ENCODE measurements at regions not wholly inside any gene's neighbourhood (a gene's known extent, or its start where the extent isn't known, plus 50 kb on each side); places are given as distances from the start of the nearest gene placed in this dataset.
A peak's percentile ranks its signal among the peaks of the same experiment; 100 is the strongest.

- intact Hi-C loops (cut with DNase I) = loop anchor here in 1 of 10 donors (10.0 kb wide), 1 partner anchor 136 kb away; no protein-coding TSS in a partner anchor
- TF ChIP-seq, protein P1, sequence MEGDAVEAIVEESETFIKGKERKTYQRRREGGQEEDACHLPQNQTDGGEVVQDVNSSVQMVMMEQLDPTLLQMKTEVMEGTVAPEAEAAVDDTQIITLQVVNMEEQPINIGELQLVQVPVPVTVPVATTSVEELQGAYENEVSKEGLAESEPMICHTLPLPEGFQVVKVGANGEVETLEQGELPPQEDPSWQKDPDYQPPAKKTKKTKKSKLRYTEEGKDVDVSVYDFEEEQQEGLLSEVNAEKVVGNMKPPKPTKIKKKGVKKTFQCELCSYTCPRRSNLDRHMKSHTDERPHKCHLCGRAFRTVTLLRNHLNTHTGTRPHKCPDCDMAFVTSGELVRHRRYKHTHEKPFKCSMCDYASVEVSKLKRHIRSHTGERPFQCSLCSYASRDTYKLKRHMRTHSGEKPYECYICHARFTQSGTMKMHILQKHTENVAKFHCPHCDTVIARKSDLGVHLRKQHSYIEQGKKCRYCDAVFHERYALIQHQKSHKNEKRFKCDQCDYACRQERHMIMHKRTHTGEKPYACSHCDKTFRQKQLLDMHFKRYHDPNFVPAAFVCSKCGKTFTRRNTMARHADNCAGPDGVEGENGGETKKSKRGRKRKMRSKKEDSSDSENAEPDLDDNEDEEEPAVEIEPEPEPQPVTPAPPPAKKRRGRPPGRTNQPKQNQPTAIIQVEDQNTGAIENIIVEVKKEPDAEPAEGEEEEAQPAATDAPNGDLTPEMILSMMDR (IDR thresholded peaks at IDR 0.05) = no peak
- H3K9me3 ChIP-seq = peaks cover 0 to 10% (median 0%) of the 10 kb centered on the region in 11 donors
- H3K27me3 ChIP-seq = no peaks in the 10 kb centered on the region
- no peak overlapping the region for H3K4me3 ChIP-seq
- no peak overlapping the region for H3K27ac ChIP-seq
- 73 to 76% methylated on average over 9 of the region's 9 CpGs for WGBS, 2 donors
- H3K4me1 ChIP-seq = no peaks in the 10 kb centered on the region
- no peak for ATAC-seq
- no peaks in the 10 kb centered on the region for H3K36me3 ChIP-seq
- DNase-seq = no peak
Observed at GRCh38 chr6:84560436-84561390, 203.7 kb downstream of the TBX18 start.

GRCh38 chr6:84556541-84557335, 207.7 kb downstream of the TBX18 start:
- TF ChIP-seq, protein P1 (IDR thresholded peaks at IDR 0.05) = no peak

DNA sequence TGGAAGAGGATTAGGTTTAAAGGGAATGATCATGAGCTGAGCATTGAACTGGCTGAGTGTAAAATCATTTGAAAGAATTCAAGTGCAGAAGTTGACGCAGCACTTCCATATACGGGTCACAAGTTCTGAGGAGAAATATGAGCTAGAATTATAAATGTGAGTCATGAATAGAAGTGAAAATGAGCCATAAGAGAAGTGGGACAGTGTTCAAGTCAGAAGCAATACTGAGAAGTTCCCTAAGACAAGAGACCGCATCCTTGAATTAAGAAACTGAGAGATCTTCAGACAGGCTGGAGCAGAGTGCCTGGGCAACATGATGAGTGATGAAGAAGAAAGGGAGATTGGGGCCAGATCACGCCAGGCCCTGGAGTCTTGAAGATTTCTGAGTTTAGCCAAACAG, 209.7 kb downstream of the TBX18 start:
- intact Hi-C loops (cut with DNase I) = no loop called here
- H3K27me3 ChIP-seq = no peaks in the 10 kb centered on the region
- H3K36me3 ChIP-seq = no peaks in the 10 kb centered on the region
- no peaks in the 10 kb centered on the region for H3K4me1 ChIP-seq
- H3K27ac ChIP-seq = no peak overlapping the region
- TF ChIP-seq, protein P1 (IDR thresholded peaks at IDR 0.05) = no peak
- H3K4me3 ChIP-seq = no peak overlapping the region
- peaks cover 0 to 2% (median 0%) of the 10 kb centered on the region in 11 donors for H3K9me3 ChIP-seq
- DNase-seq = no peak
- ATAC-seq = no peak
- WGBS, 2 donors = 83 to 87% methylated on average over 4 of the region's 4 CpGs

More at GRCh38 chr6:84556541-84557335, 207.7 kb downstream of the TBX18 start:
- Histone ChIP-seq H3K4me1 (no peaks in the 10 kb centered on the region), H3K27ac (peak overlapping the region in 2 of 10 donors; percentile 31), H3K36me3 (no peaks in the 10 kb centered on the region), H3K9me3 (peaks cover 0 to 4% (median 0%) of the 10 kb centered on the region in 11 donors), H3K4me3 (no peak overlapping the region), H3K27me3 (no peaks in the 10 kb centered on the region)
- ATAC-seq = no peak
- WGBS, 2 donors = 56% methylated on average over 4 of the region's 4 CpGs
- intact Hi-C loops (cut with DNase I) = no loop called here
- DNase-seq = no peak

GRCh38 chr6:84554074-84554473, 210.3 kb downstream of the TBX18 start:
- peak in 2 of 8 donors; percentile 42 to 67 for ATAC-seq
- H3K4me1 ChIP-seq = no peaks in the 10 kb centered on the region
- TF ChIP-seq, protein P1 (IDR thresholded peaks at IDR 0.05) = no peak
- DNase-seq = no peak
- no peak overlapping the region for H3K27ac ChIP-seq
- H3K36me3 ChIP-seq = no peaks in the 10 kb centered on the region
- H3K4me3 ChIP-seq = no peak overlapping the region
- intact Hi-C loops (cut with DNase I) = no loop called here
- no peaks in the 10 kb centered on the region for H3K9me3 ChIP-seq
- H3K27me3 ChIP-seq = no peaks in the 10 kb centered on the region
